Stomach (tissue), 4 donors: ENCODE measurements at regions not wholly inside any gene's neighbourhood (a gene's known extent, or its start where the extent isn't known, plus 50 kb on each side); places are given as distances from the start of the nearest gene placed in this dataset.

Source experiments
- EP300 ChIP-seq: sonication (generic); formaldehyde crosslinking; IDR thresholded peaks from one replicate; pipeline ENCODE4 v1.6.1; 2017; ENCODE audit warnings: antibody characterized with exemption
- POLR2AphosphoS5 ChIP-seq, 3 donors: sonication (generic); formaldehyde crosslinking; IDR thresholded peaks; one replicate each; pipeline ENCODE4 v1.6.1; 2016; ENCODE audit warnings: antibody characterized with exemption in 3 of 3

- TF ChIP-seq EP300, result no peak
- TF ChIP-seq POLR2AphosphoS5 (IDR thresholded peaks at IDR 0.05), result no peak
Observed at GRCh38 chr5:128629157-128629556, 91.1 kb upstream of the FBN2 start.
